Activated CD8-positive, alpha-beta T cell treated with anti-CD3 and anti-CD28 coated beads for 36 hours (primary cell): ENCODE measurements at regions not wholly inside any gene's neighbourhood (a gene's known extent, or its start where the extent isn't known, plus 50 kb on each side); places are given as distances from the start of the nearest gene placed in this dataset.

Experiments used
- ATAC-seq: fragments of 200-7000 bp; cut with Tn5 transposase; one replicate; pipeline ENCODE4 v1.10.0; 2021; ENCODE audit warnings: mild to moderate bottlenecking, moderate library complexity
- CTCF ChIA-PET: fragments of 350-600 bp; sonication (Branson Sonifier 250); formaldehyde crosslinking; loops from one replicate; lab custom pipeline; 2021; ENCODE audit warnings: antibody characterized with exemption; lab: Charles Lee
- POLR2A ChIA-PET: fragments of 350-600 bp; sonication (Branson Sonifier 250); formaldehyde crosslinking; loops from one replicate; lab custom pipeline; 2021; ENCODE audit warnings: antibody characterized with exemption; lab: Charles Lee
- DNase-seq: peaks from one replicate; pipeline ENCODE4 v3.0.0-alpha.2; 2020
- H3K27ac Mint-ChIP-seq: one replicate; pipeline ENCODE4 v1.8.0; 2021; ENCODE audit warnings: mild to moderate bottlenecking, mixed read lengths
- H3K27me3 Mint-ChIP-seq: one replicate; pipeline ENCODE4 v1.8.0; 2021; ENCODE audit warnings: mixed read lengths
- H3K36me3 Mint-ChIP-seq: one replicate; pipeline ENCODE4 v1.8.0; 2021; ENCODE audit warnings: low read depth, mixed read lengths
- H3K4me1 Mint-ChIP-seq: one replicate; pipeline ENCODE4 v1.8.0; 2021; ENCODE audit warnings: low read depth, mixed read lengths
- H3K4me3 Mint-ChIP-seq: one replicate; pipeline ENCODE4 v1.8.0; 2021; ENCODE audit warnings: mild to moderate bottlenecking, moderate library complexity, mixed read lengths
- H3K9me3 Mint-ChIP-seq: one replicate; pipeline ENCODE4 v1.8.0; 2021; ENCODE audit warnings: mixed read lengths
- CTCF ChIP-seq: fragments of 200-600 bp; IDR thresholded peaks from one replicate; pipeline ENCODE4 v1.8.0; 2022; ENCODE audit warnings: antibody characterized with exemption, mild to moderate bottlenecking
- intact Hi-C: fragments of 100-400 bp; cut with micrococcal nuclease; formaldehyde crosslinking; loops from one replicate; pipeline ENCODE4 v1.10.0; 2022

GRCh38 chr3:194852345-194852744, 166.7 kb downstream of the FAM43A start:
- H3K36me3 Mint-ChIP-seq = no peaks in the 10 kb centered on the region
- intact Hi-C loops = no loop called here
- H3K4me3 Mint-ChIP-seq = no peak overlapping the region
- DNase-seq (no peak), ATAC-seq (no peak)
- H3K9me3 Mint-ChIP-seq = no peaks in the 10 kb centered on the region
- H3K27me3 Mint-ChIP-seq = no peaks in the 10 kb centered on the region
- ChIA-PET CTCF (no interaction called here), POLR2A (no interaction called here)
- no peak for TF ChIP-seq CTCF
- H3K4me1 Mint-ChIP-seq = no peaks in the 10 kb centered on the region
- H3K27ac Mint-ChIP-seq = no peak overlapping the region

GRCh38 chr3:194852831-194853508, 167.3 kb downstream of the FAM43A start:
- POLR2A ChIA-PET = no interaction called here
- ATAC-seq = no peak
- Mint-ChIP-seq H3K27me3 (no peaks in the 10 kb centered on the region), H3K36me3 (no peaks in the 10 kb centered on the region), H3K27ac (no peak overlapping the region), H3K4me1 (no peaks in the 10 kb centered on the region), H3K9me3 (no peaks in the 10 kb centered on the region), H3K4me3 (no peak overlapping the region)
- TF ChIP-seq CTCF = no peak
- DNase-seq = no peak
- intact Hi-C loops = no loop called here
- CTCF ChIA-PET = no interaction called here

GRCh38 chr3:194854206-194854605, 168.5 kb downstream of the FAM43A start:
- intact Hi-C loops = no loop called here
- no peak overlapping the region for H3K27ac Mint-ChIP-seq
- H3K27me3 Mint-ChIP-seq = no peaks in the 10 kb centered on the region
- DNase-seq (no peak), ATAC-seq (no peak)
- no peaks in the 10 kb centered on the region for H3K4me1 Mint-ChIP-seq
- H3K4me3 Mint-ChIP-seq = no peak overlapping the region
- no peaks in the 10 kb centered on the region for H3K36me3 Mint-ChIP-seq
- ChIA-PET POLR2A (interaction anchor here (0.6 kb wide), 1 partner anchor 165 kb away, joined by 3 read pairs; no protein-coding TSS in a partner anchor), CTCF (no interaction called here)
- no peak for TF ChIP-seq CTCF
- no peaks in the 10 kb centered on the region for H3K9me3 Mint-ChIP-seq

- no peak for ATAC-seq
- ChIA-PET CTCF (no interaction called here), POLR2A (interaction anchor here (0.6 kb wide), 1 partner anchor 165 kb away, joined by 3 read pairs; no protein-coding TSS in a partner anchor)
- Mint-ChIP-seq H3K4me3 (no peak overlapping the region), H3K4me1 (no peaks in the 10 kb centered on the region), H3K27ac (no peak overlapping the region), H3K9me3 (no peaks in the 10 kb centered on the region), H3K27me3 (no peaks in the 10 kb centered on the region), H3K36me3 (no peaks in the 10 kb centered on the region)
- no peak for DNase-seq
- intact Hi-C loops = no loop called here
- no peak for TF ChIP-seq CTCF
Observed at GRCh38 chr3:194854659-194855390, 169.1 kb downstream of the FAM43A start.

GRCh38 chr3:194856296-194856695, 170.6 kb downstream of the FAM43A start:
- ChIA-PET CTCF (no interaction called here), POLR2A (no interaction called here)
- Mint-ChIP-seq H3K9me3 (no peaks in the 10 kb centered on the region), H3K4me3 (no peak overlapping the region), H3K27me3 (no peaks in the 10 kb centered on the region), H3K27ac (no peak overlapping the region), H3K36me3 (no peaks in the 10 kb centered on the region), H3K4me1 (no peaks in the 10 kb centered on the region)
- no peak for ATAC-seq
- intact Hi-C loops = no loop called here
- no peak for TF ChIP-seq CTCF
- no peak for DNase-seq
